Neural progenitor cell (in vitro differentiated cells): ENCODE measurements at regions not wholly inside any gene's neighbourhood (a gene's known extent, or its start where the extent isn't known, plus 50 kb on each side); places are given as distances from the start of the nearest gene placed in this dataset.

ENCODE experiments used
- DNase-seq: peaks from one replicate; pipeline ENCODE4 v3.0.0-alpha.2; 2016; ENCODE audit warnings: low spot score
- H2AFZ ChIP-seq: fragments of 200-600 bp; sonication (generic); replicated peaks from 2 replicates; pipeline ENCODE4 v1.6.1; 2016; ENCODE audit warnings: antibody characterized with exemption
- H3F3A ChIP-seq: fragments of 200-600 bp; sonication (generic); 2 replicates; pipeline ENCODE4 v1.6.1; 2016; ENCODE audit warnings: antibody characterized with exemption, low read depth
- H3K27ac ChIP-seq: fragments of 200-600 bp; sonication (generic); 2 replicates; pipeline ENCODE4 v1.5.1; 2016; ENCODE audit warnings: mild to moderate bottlenecking
- H3K27me3 ChIP-seq: fragments of 200-600 bp; sonication (generic); 2 replicates; pipeline ENCODE4 v1.6.1; 2016; ENCODE audit warnings: mild to moderate bottlenecking, moderate library complexity
- H3K36me3 ChIP-seq: fragments of 200-600 bp; sonication (generic); 2 replicates; pipeline ENCODE4 v1.5.1; 2016
- H3K4me1 ChIP-seq: fragments of 200-600 bp; sonication (generic); 2 replicates; pipeline ENCODE4 v1.6.1; 2016; ENCODE audit warnings: mixed run types
- H3K4me2 ChIP-seq: fragments of 200-600 bp; sonication (generic); 2 replicates; pipeline ENCODE4 v1.6.1; 2016
- H3K4me3 ChIP-seq: fragments of 200-600 bp; sonication (generic); 2 replicates; pipeline ENCODE4 v1.5.1; 2016
- H3K79me2 ChIP-seq: fragments of 200-600 bp; sonication (generic); 2 replicates; pipeline ENCODE4 v1.6.1; 2016; ENCODE audit warnings: low read depth
- H3K9ac ChIP-seq: fragments of 200-600 bp; sonication (generic); 2 replicates; pipeline ENCODE4 v1.6.1; 2016
- H3K9me3 ChIP-seq: fragments of 200-600 bp; sonication (generic); 2 replicates; pipeline ENCODE4 v1.5.1; 2016; ENCODE audit warnings: low read depth
- H4K20me1 ChIP-seq: fragments of 200-600 bp; sonication (generic); 2 replicates; pipeline ENCODE4 v1.6.1; 2016; ENCODE audit warnings: low read depth
- H3K27ac Mint-ChIP-seq: 3 replicates; pipeline ENCODE4 v1.8.0; 2021; ENCODE audit warnings: mixed read lengths
- H3K27me3 Mint-ChIP-seq: 2 replicates; pipeline ENCODE4 v1.8.0; 2022; ENCODE audit warnings: low read depth, mild to moderate bottlenecking, inconsistent platforms, moderate library complexity, mixed read lengths; ENCODE audit not compliant: insufficient read depth
- H3K36me3 Mint-ChIP-seq: 3 replicates; pipeline ENCODE4 v1.8.0; 2021; ENCODE audit warnings: mixed read lengths
- H3K4me1 Mint-ChIP-seq: 3 replicates; pipeline ENCODE4 v1.8.0; 2021; ENCODE audit warnings: mixed read lengths
- H3K4me3 Mint-ChIP-seq: 3 replicates; pipeline ENCODE4 v1.8.0; 2021; ENCODE audit warnings: mild to moderate bottlenecking, moderate library complexity, mixed read lengths
- H3K9me3 Mint-ChIP-seq: 3 replicates; pipeline ENCODE4 v1.8.0; 2020; ENCODE audit warnings: mixed read lengths
- CTCF ChIP-seq: fragments of 200-600 bp; sonication (generic); IDR thresholded peaks from 2 replicates; pipeline ENCODE4 v1.5.1; 2017; ENCODE audit warnings: antibody characterized with exemption, mild to moderate bottlenecking
- EZH2 ChIP-seq: fragments of 200-600 bp; sonication (generic); IDR thresholded peaks from 2 replicates; pipeline ENCODE4 v1.6.1; 2017; ENCODE audit warnings: antibody characterized with exemption, mild to moderate bottlenecking, moderate library complexity
- EZH2phosphoT487 ChIP-seq: fragments of 200-600 bp; sonication (generic); IDR thresholded peaks from 2 replicates; pipeline ENCODE4 v1.6.1; 2017; ENCODE audit warnings: antibody characterized with exemption

- no peak for DNase-seq
- H3K9me3 Mint-ChIP-seq, result no peaks in the 10 kb centered on the region
- no peaks in the 10 kb centered on the region for H3K27me3 ChIP-seq
- no peaks in the 10 kb centered on the region for H3K9me3 ChIP-seq
- no peaks in the 10 kb centered on the region for H3K79me2 ChIP-seq
- no peaks in the 10 kb centered on the region for H3K4me1 Mint-ChIP-seq
- no peaks in the 10 kb centered on the region for H3K4me1 ChIP-seq
- H3K27ac ChIP-seq, result no peak overlapping the region
- H3K4me3 ChIP-seq, result no peak overlapping the region
- H3K36me3 ChIP-seq, result no peaks in the 10 kb centered on the region
- H3K9ac ChIP-seq, result no peak overlapping the region
- no peak overlapping the region for H3K4me2 ChIP-seq
- H3K27me3 Mint-ChIP-seq, result peaks cover 2% of the 10 kb centered on the region
- H3K36me3 Mint-ChIP-seq, result no peaks in the 10 kb centered on the region
- H3F3A ChIP-seq, result no peaks in the 10 kb centered on the region
- no peak overlapping the region for H3K4me3 Mint-ChIP-seq
- H4K20me1 ChIP-seq, result no peaks in the 10 kb centered on the region
- H2AFZ ChIP-seq, result no peak overlapping the region
- H3K27ac Mint-ChIP-seq, result no peak overlapping the region
- no peak for TF ChIP-seq EZH2phosphoT487
- no peak for TF ChIP-seq CTCF
- TF ChIP-seq EZH2, result no peak
Measured at GRCh38 chr5:159836691-159837090, 79.6 kb upstream of the ADRA1B start.

- no peak overlapping the region for H3K27ac ChIP-seq
- H3K9me3 ChIP-seq, result no peaks in the 10 kb centered on the region
- Mint-ChIP-seq H3K4me1 (no peaks in the 10 kb centered on the region), H3K36me3 (no peaks in the 10 kb centered on the region), H3K27ac (no peak overlapping the region), H3K27me3 (peaks cover 2% of the 10 kb centered on the region), H3K4me3 (no peak overlapping the region), H3K9me3 (no peaks in the 10 kb centered on the region)
- H3K27me3 ChIP-seq, result no peaks in the 10 kb centered on the region
- H3K9ac ChIP-seq, result no peak overlapping the region
- no peaks in the 10 kb centered on the region for H4K20me1 ChIP-seq
- H3K4me1 ChIP-seq, result no peaks in the 10 kb centered on the region
- no peak overlapping the region for H3K4me3 ChIP-seq
- no peak overlapping the region for H3K4me2 ChIP-seq
- no peak overlapping the region for H2AFZ ChIP-seq
- DNase-seq, result no peak
- H3F3A ChIP-seq, result no peaks in the 10 kb centered on the region
- H3K79me2 ChIP-seq, result no peaks in the 10 kb centered on the region
- H3K36me3 ChIP-seq, result no peaks in the 10 kb centered on the region
- no peak for TF ChIP-seq EZH2
- no peak for TF ChIP-seq EZH2phosphoT487
- TF ChIP-seq CTCF, result no peak
Measured at GRCh38 chr5:159837860-159838259, 78.4 kb upstream of the ADRA1B start.

GRCh38 chr5:159838551-159839222, 77.6 kb upstream of the ADRA1B start:
- H3K4me3 Mint-ChIP-seq, result no peak overlapping the region
- H3K79me2 ChIP-seq, result no peaks in the 10 kb centered on the region
- no peak overlapping the region for H3K27ac ChIP-seq
- no peaks in the 10 kb centered on the region for H3K9me3 ChIP-seq
- H4K20me1 ChIP-seq, result no peaks in the 10 kb centered on the region
- no peaks in the 10 kb centered on the region for H3K9me3 Mint-ChIP-seq
- H3K4me2 ChIP-seq, result no peak overlapping the region
- no peak overlapping the region for H3K27ac Mint-ChIP-seq
- no peaks in the 10 kb centered on the region for H3K4me1 ChIP-seq
- no peak for TF ChIP-seq CTCF
- no peak for DNase-seq
- no peak overlapping the region for H2AFZ ChIP-seq
- H3F3A ChIP-seq, result no peaks in the 10 kb centered on the region
- H3K4me1 Mint-ChIP-seq, result no peaks in the 10 kb centered on the region
- H3K27me3 Mint-ChIP-seq, result peaks cover 2% of the 10 kb centered on the region
- no peak overlapping the region for H3K4me3 ChIP-seq
- H3K27me3 ChIP-seq, result no peaks in the 10 kb centered on the region
- H3K9ac ChIP-seq, result no peak overlapping the region
- no peaks in the 10 kb centered on the region for H3K36me3 Mint-ChIP-seq
- H3K36me3 ChIP-seq, result no peaks in the 10 kb centered on the region
